Keratinocyte (primary cell): ENCODE measurements at regions not wholly inside any gene's neighbourhood (a gene's known extent, or its start where the extent isn't known, plus 50 kb on each side); places are given as distances from the start of the nearest gene placed in this dataset.

Experiments used
- DNase-seq: peaks from one replicate; pipeline ENCODE4 v3.0.0-alpha.2; 2011; ENCODE audit warnings: low read depth, missing footprints, low spot score
- FAIRE-seq: peaks from 2 replicates; lab custom pipeline; 2011; peaks lifted over from hg19 to GRCh38; lab: Jason Lieb, UNC
- H2AFZ ChIP-seq: 2 replicates; pipeline ENCODE4 v1.6.0; 2012; ENCODE audit warnings: low read length, control low read depth, inconsistent platforms; ENCODE audit not compliant: control insufficient read depth
- H3K27ac ChIP-seq: 2 replicates; pipeline ENCODE4 v1.5.1; 2011; ENCODE audit warnings: low read length; ENCODE audit not compliant: control insufficient read depth, insufficient read depth
- H3K27me3 ChIP-seq: 3 replicates; pipeline ENCODE4 v1.6.0; 2011; ENCODE audit warnings: low read length; ENCODE audit not compliant: control insufficient read depth, insufficient read depth; ENCODE audit errors: extremely low read depth
- H3K36me3 ChIP-seq, 2 experiments: 2 replicates in 1 of 2; 3 replicates in 1 of 2; pipeline ENCODE4 v1.5.1; 2011; ENCODE audit warnings: low read length in 2 of 2, mild to moderate bottlenecking in 1 of 2; ENCODE audit not compliant: control insufficient read depth in 2 of 2, insufficient read depth in 2 of 2; ENCODE audit errors: extremely low read depth in 1 of 2
- H3K4me1 ChIP-seq: 3 replicates; pipeline ENCODE4 v1.5.1; 2011; ENCODE audit warnings: low read length; ENCODE audit not compliant: control insufficient read depth, insufficient read depth; ENCODE audit errors: extremely low read depth
- H3K4me2 ChIP-seq: 3 replicates; pipeline ENCODE4 v1.6.0; 2011; ENCODE audit warnings: low read depth, low read length; ENCODE audit not compliant: control insufficient read depth, insufficient read depth; ENCODE audit errors: extremely low read depth
- H3K4me3 ChIP-seq, 3 experiments: fragments of 200-600 bp in 1 of 3; sonication (generic) in 1 of 3; 2 replicates in 2 of 3; 3 replicates in 1 of 3; pipeline ENCODE4 v1.5.1; 2011 to 2016; ENCODE audit warnings: low read length in 3 of 3, mild to moderate bottlenecking in 3 of 3, control low read depth in 2 of 3, inconsistent platforms in 1 of 3, low read depth in 1 of 3, mixed read lengths in 1 of 3, mixed run types in 1 of 3, moderate library complexity in 1 of 3; ENCODE audit not compliant: control insufficient read depth in 2 of 3, insufficient read depth in 2 of 3; ENCODE audit errors: extremely low read depth in 1 of 3
- H3K79me2 ChIP-seq: 2 replicates; pipeline ENCODE4 v1.6.0; 2012; ENCODE audit warnings: low read length; ENCODE audit not compliant: control insufficient read depth, insufficient read depth
- H3K9ac ChIP-seq: 3 replicates; pipeline ENCODE4 v1.6.0; 2011; ENCODE audit warnings: low read length; ENCODE audit not compliant: control insufficient read depth, insufficient read depth; ENCODE audit errors: extremely low read depth
- H3K9me1 ChIP-seq: 3 replicates; pipeline ENCODE4 v1.6.0; 2011; ENCODE audit warnings: low read length; ENCODE audit not compliant: control insufficient read depth, insufficient read depth; ENCODE audit errors: extremely low read depth
- H3K9me3 ChIP-seq: 2 replicates; pipeline ENCODE4 v1.5.1; 2012; ENCODE audit warnings: low read depth, low read length; ENCODE audit not compliant: control insufficient read depth
- H4K20me1 ChIP-seq: 3 replicates; pipeline ENCODE4 v1.6.0; 2011; ENCODE audit warnings: low read length; ENCODE audit not compliant: control insufficient read depth, insufficient read depth; ENCODE audit errors: extremely low read depth
- EZH2 ChIP-seq: IDR thresholded peaks from one replicate; pipeline ENCODE4 v1.6.1; 2012; ENCODE audit warnings: inconsistent platforms, mild to moderate bottlenecking, low read length, moderate library complexity
- dilution Hi-C: fragments of 300-500 bp; cut with MboI; formaldehyde crosslinking; loops from one replicate; pipeline ENCODE4 v1.7.0; 2020; ENCODE audit warnings: low sequenced_read_pairs; ENCODE audit not compliant: extremely low pct_ligation_motif_present
- TF ChIP-seq, protein P1 (sequence below), 3 experiments: IDR thresholded peaks in 1 of 3; conservative IDR thresholded peaks in 1 of 3; optimal IDR thresholded peaks in 1 of 3; 2 replicates in 2 of 3; 3 replicates in 1 of 3; pipeline versions ENCODE3 to v1.5.1; 2011; ENCODE audit warnings: low read length in 3 of 3, mild to moderate bottlenecking in 3 of 3, moderate library complexity in 2 of 3, control low read depth in 1 of 3, inconsistent platforms in 1 of 3; ENCODE audit not compliant: insufficient read depth in 2 of 3; ENCODE audit errors: extremely low read depth in 1 of 3

DNA sequence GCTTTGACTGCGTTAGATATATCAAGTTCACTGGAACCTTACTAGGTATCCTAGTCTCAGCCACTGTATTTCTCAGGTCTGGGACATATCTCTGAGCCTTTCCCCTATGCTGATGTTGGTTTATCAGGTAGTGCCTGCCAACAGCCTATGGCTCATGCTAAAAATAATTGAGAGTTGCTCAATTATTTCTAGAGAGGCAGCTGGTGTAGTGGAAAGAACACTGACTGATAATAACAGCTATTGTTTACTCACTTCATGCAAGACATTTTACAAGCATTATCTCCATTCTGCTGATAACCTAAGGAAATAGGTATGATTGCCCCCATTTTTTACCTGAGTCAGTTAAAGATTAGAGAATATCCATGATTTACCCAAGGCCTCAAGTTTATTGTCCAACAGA is 231.4 kb downstream of the LRRN1 start:
- H3K4me1 ChIP-seq = no peaks in the 10 kb centered on the region
- H3K79me2 ChIP-seq = no peaks in the 10 kb centered on the region
- DNase-seq (no peak), FAIRE-seq (no peak)
- dilution Hi-C loops = no loop called here
- H3K27me3 ChIP-seq = no peaks in the 10 kb centered on the region
- TF ChIP-seq EZH2 = no peak
- TF ChIP-seq, protein P1, sequence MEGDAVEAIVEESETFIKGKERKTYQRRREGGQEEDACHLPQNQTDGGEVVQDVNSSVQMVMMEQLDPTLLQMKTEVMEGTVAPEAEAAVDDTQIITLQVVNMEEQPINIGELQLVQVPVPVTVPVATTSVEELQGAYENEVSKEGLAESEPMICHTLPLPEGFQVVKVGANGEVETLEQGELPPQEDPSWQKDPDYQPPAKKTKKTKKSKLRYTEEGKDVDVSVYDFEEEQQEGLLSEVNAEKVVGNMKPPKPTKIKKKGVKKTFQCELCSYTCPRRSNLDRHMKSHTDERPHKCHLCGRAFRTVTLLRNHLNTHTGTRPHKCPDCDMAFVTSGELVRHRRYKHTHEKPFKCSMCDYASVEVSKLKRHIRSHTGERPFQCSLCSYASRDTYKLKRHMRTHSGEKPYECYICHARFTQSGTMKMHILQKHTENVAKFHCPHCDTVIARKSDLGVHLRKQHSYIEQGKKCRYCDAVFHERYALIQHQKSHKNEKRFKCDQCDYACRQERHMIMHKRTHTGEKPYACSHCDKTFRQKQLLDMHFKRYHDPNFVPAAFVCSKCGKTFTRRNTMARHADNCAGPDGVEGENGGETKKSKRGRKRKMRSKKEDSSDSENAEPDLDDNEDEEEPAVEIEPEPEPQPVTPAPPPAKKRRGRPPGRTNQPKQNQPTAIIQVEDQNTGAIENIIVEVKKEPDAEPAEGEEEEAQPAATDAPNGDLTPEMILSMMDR (optimal IDR thresholded peaks at IDR 0.05 in 1 of 3, IDR thresholded peaks at IDR 0.05 in 1 of 3, conservative IDR thresholded peaks at IDR 0.05 in 1 of 3; ENCODE audit: extremely low read depth in 1 of 3, insufficient read depth in 2 of 3, low read length in 3 of 3) = no peak
- H3K4me2 ChIP-seq = no peak overlapping the region
- no peak overlapping the region for H3K4me3 ChIP-seq
- no peak overlapping the region for H2AFZ ChIP-seq
- H3K9me3 ChIP-seq = no peaks in the 10 kb centered on the region
- H3K27ac ChIP-seq = no peak overlapping the region
- H3K36me3 ChIP-seq = no peaks in the 10 kb centered on the region
- H4K20me1 ChIP-seq = no peaks in the 10 kb centered on the region
- H3K9me1 ChIP-seq = no peaks in the 10 kb centered on the region
- H3K9ac ChIP-seq = no peak overlapping the region

DNA sequence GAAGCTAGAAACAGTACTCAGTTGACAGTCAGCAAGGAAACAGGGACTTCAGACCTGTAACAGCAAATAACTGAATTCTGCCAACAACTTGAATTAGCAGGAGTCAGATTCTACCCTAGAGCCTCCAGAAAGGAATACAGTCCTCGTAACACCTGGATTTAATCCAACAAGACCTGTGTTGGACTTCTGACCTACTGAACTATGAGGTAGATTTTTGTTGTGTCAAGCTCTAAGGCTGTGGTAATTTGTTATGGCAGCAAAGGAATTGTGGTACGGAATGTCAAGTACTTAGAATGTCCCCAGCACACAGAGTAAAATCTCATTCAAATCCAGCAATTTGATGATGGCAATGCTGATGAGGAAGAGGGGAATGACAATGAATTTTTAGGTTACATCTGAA is 234.1 kb downstream of the LRRN1 start:
- Histone ChIP-seq H4K20me1 (no peaks in the 10 kb centered on the region), H3K36me3 (no peaks in the 10 kb centered on the region), H3K4me1 (no peaks in the 10 kb centered on the region), H3K79me2 (no peaks in the 10 kb centered on the region), H3K9me1 (no peaks in the 10 kb centered on the region), H3K9ac (no peak overlapping the region), H3K27me3 (no peaks in the 10 kb centered on the region), H3K4me3 (no peak overlapping the region), H2AFZ (no peak overlapping the region), H3K27ac (no peak overlapping the region), H3K4me2 (no peak overlapping the region), H3K9me3 (no peaks in the 10 kb centered on the region)
- dilution Hi-C loops = no loop called here
- TF ChIP-seq, protein P1 (optimal IDR thresholded peaks at IDR 0.05 in 1 of 3, IDR thresholded peaks at IDR 0.05 in 1 of 3, conservative IDR thresholded peaks at IDR 0.05 in 1 of 3; ENCODE audit: extremely low read depth in 1 of 3, insufficient read depth in 2 of 3, low read length in 3 of 3) = no peak
- TF ChIP-seq EZH2 = no peak
- DNase-seq = no peak
- FAIRE-seq = no peak
